ENCODE measurements at regions not wholly inside any gene's neighbourhood (a gene's known extent, or its start where the extent isn't known, plus 50 kb on each side); places are given as distances from the start of the nearest gene placed in this dataset.

DNA sequence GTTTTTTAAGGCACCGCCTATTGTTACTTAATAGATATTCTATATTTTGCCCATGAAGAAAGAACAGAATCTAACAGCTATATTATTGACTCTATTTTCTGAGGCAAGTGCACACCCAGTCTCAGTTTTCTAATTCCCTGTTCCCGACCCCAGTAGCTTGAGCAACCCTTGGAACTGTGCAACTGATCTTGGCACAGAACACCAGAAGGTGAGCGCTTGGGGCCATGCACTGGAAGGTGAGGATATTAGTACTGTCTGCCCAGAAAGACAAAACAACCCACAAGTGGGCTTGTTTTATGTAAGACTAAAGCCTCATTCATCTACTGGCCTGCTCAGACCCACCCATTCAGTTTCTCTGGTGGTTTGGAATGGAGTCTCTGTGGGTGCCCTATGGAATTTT lies 188.8 kb upstream of the LINC00305 start:
- TF ChIP-seq POLR2AphosphoS5 (IDR thresholded peaks at IDR 0.05) (no peak), POLR2A (IDR thresholded peaks at IDR 0.05) (no peak)
- TF ChIP-seq, protein P1, sequence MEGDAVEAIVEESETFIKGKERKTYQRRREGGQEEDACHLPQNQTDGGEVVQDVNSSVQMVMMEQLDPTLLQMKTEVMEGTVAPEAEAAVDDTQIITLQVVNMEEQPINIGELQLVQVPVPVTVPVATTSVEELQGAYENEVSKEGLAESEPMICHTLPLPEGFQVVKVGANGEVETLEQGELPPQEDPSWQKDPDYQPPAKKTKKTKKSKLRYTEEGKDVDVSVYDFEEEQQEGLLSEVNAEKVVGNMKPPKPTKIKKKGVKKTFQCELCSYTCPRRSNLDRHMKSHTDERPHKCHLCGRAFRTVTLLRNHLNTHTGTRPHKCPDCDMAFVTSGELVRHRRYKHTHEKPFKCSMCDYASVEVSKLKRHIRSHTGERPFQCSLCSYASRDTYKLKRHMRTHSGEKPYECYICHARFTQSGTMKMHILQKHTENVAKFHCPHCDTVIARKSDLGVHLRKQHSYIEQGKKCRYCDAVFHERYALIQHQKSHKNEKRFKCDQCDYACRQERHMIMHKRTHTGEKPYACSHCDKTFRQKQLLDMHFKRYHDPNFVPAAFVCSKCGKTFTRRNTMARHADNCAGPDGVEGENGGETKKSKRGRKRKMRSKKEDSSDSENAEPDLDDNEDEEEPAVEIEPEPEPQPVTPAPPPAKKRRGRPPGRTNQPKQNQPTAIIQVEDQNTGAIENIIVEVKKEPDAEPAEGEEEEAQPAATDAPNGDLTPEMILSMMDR (IDR thresholded peaks at IDR 0.05) = no peak
- Histone ChIP-seq H3K27ac (no peak overlapping the region), H3K4me3 (no peak overlapping the region), H3K9me3 (no peaks in the 10 kb centered on the region), H3K4me1 (replicated peaks) (no peaks in the 10 kb centered on the region), H3K27me3 (replicated peaks; ENCODE audit: insufficient read depth) (no peaks in the 10 kb centered on the region), H3K36me3 (no peaks in the 10 kb centered on the region)
- no peak for DNase-seq (ENCODE audit: low spot score)
- 91% methylated on average over 3 of the region's 3 CpGs for WGBS
- intact Hi-C loops (cut with DNase I) = no loop called here

DNA sequence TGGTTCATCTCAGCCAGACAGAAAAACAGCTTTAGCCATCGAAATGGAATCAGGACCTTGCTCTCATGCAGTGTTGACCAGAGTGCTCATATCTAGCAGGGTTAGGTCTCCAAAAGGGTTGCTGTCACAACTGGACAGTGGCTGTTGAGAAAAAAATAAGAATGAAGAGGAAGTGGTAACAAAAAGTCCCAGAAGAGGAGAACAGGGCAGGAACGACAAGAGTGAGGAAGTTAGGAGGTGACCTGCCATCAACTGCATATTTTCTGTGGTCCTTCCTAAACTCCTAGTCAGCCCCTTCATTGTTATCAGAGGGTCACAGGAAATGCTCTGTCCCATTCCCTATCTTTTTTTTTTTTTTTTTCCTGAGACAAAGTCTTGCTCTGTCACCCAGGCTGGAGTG lies 188.1 kb upstream of the LINC00305 start:
- no peak for DNase-seq (ENCODE audit: low spot score)
- Histone ChIP-seq H3K9me3 (no peaks in the 10 kb centered on the region), H3K4me3 (no peak overlapping the region), H3K27ac (no peak overlapping the region), H3K36me3 (no peaks in the 10 kb centered on the region), H3K4me1 (replicated peaks) (no peaks in the 10 kb centered on the region), H3K27me3 (replicated peaks; ENCODE audit: insufficient read depth) (no peaks in the 10 kb centered on the region)
- intact Hi-C loops (cut with DNase I) = no loop called here
- WGBS = 80% methylated on average over 2 of the region's 2 CpGs
- no peak for TF ChIP-seq POLR2A (IDR thresholded peaks at IDR 0.05)
- TF ChIP-seq POLR2AphosphoS5 (IDR thresholded peaks at IDR 0.05) = no peak
- TF ChIP-seq, protein P1 (IDR thresholded peaks at IDR 0.05) = no peak

DNA sequence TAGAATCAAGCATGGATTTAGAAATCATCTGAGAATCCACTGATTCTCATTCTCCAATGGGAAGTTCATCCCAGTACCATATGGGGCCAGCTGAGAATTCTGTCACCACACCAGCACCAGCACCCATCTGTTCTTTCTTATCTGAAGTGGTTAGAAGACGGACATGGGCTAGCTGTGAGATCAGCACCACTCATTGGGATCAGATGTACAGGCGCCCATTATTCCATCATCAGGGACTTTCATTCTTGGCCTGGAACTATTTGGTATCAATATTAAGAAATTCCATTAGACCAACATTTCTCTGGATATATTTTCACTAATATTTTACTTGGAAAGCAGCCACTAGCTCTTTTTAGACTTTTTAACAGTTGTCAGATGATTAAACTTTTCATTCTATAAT lies 185.9 kb upstream of the LINC00305 start:
- Histone ChIP-seq H3K27me3 (replicated peaks; ENCODE audit: insufficient read depth) (no peaks in the 10 kb centered on the region), H3K4me1 (replicated peaks) (no peaks in the 10 kb centered on the region), H3K4me3 (no peak overlapping the region), H3K9me3 (no peaks in the 10 kb centered on the region), H3K27ac (no peak overlapping the region), H3K36me3 (no peaks in the 10 kb centered on the region)
- no peak for DNase-seq (ENCODE audit: low spot score)
- intact Hi-C loops (cut with DNase I) = no loop called here
- 94% methylated on average over 2 of the region's 2 CpGs for WGBS
- TF ChIP-seq POLR2A (IDR thresholded peaks at IDR 0.05) (no peak), POLR2AphosphoS5 (IDR thresholded peaks at IDR 0.05) (no peak)
- TF ChIP-seq, protein P1 (IDR thresholded peaks at IDR 0.05) = no peak

DNA sequence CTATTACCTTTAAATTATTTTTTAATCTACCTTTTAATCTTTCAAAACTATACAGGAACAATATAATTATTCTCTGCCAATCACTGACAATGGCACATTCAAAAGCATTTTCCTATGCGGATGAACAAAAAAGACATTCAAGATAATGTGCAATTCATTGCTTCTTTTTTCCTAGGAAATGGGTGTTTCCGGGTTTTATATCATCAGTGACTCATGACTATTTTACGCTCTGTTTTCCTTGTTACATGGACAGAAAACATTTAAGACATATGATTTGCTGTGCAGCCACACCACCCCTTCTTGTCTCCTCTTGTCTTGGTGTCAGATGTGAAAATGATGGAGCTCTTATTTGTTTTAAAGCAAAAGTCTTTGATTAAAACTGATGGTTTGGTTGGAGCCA lies 184.7 kb upstream of the LINC00305 start:
- Histone ChIP-seq H3K36me3 (no peaks in the 10 kb centered on the region), H3K27ac (no peak overlapping the region), H3K9me3 (no peaks in the 10 kb centered on the region), H3K4me3 (no peak overlapping the region), H3K4me1 (replicated peaks) (no peaks in the 10 kb centered on the region), H3K27me3 (replicated peaks; ENCODE audit: insufficient read depth) (no peaks in the 10 kb centered on the region)
- TF ChIP-seq, protein P1 (IDR thresholded peaks at IDR 0.05) = no peak
- TF ChIP-seq POLR2AphosphoS5 (IDR thresholded peaks at IDR 0.05) = no peak
- no peak for TF ChIP-seq POLR2A (IDR thresholded peaks at IDR 0.05)
- WGBS = 43% methylated on average over 3 of the region's 3 CpGs
- intact Hi-C loops (cut with DNase I) = no loop called here
- no peak for DNase-seq (ENCODE audit: low spot score)

DNA sequence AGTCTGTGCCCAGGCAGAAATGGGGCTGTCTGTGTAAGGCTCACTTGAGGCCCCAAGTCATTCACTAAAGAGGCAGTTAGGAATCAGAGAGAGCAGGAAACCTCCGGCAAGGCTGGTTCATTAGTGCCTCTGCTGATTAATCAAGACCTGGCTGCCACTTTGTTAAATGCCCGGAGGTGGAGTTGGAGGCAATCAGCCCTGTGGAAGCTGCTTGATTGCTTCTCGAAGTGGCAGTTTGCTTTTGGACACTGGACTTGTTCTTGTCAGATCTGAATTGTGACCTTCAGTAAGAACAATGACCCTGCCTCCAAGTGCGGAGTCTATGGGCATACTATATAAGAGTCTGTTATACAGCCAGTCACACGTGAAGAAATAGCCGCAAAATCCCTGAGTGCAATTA lies 183.9 kb upstream of the LINC00305 start:
- Histone ChIP-seq H3K27me3 (replicated peaks; ENCODE audit: insufficient read depth) (no peaks in the 10 kb centered on the region), H3K4me3 (no peak overlapping the region), H3K9me3 (no peaks in the 10 kb centered on the region), H3K36me3 (no peaks in the 10 kb centered on the region), H3K27ac (no peak overlapping the region), H3K4me1 (replicated peaks) (no peaks in the 10 kb centered on the region)
- 63% methylated on average over 6 of the region's 6 CpGs for WGBS
- no peak for DNase-seq (ENCODE audit: low spot score)
- intact Hi-C loops (cut with DNase I) = no loop called here
- no peak for TF ChIP-seq POLR2AphosphoS5 (IDR thresholded peaks at IDR 0.05)
- no peak for TF ChIP-seq POLR2A (IDR thresholded peaks at IDR 0.05)
- TF ChIP-seq, protein P1 (IDR thresholded peaks at IDR 0.05) = no peak
